WTC11 (cell line): ENCODE measurements at regions not wholly inside any gene's neighbourhood (a gene's known extent, or its start where the extent isn't known, plus 50 kb on each side); places are given as distances from the start of the nearest gene placed in this dataset.

ENCODE experiments used
- ATF6 ChIP-seq: sonication (generic); formaldehyde crosslinking; IDR thresholded peaks from 2 replicates; pipeline ENCODE4 v1.8.1; 2023; ENCODE audit warnings: mild to moderate bottlenecking, missing genetic modification reagents
- CREM ChIP-seq: sonication (generic); formaldehyde crosslinking; IDR thresholded peaks from 2 replicates; pipeline ENCODE4 v1.8.1; 2022; ENCODE audit warnings: mild to moderate bottlenecking, missing genetic modification reagents, moderate library complexity
- CTCF ChIP-seq: fragments of 200-600 bp; IDR thresholded peaks from 2 replicates; pipeline ENCODE4 v1.8.0; 2022; ENCODE audit warnings: antibody characterized with exemption
- ELF4 ChIP-seq: sonication (generic); formaldehyde crosslinking; IDR thresholded peaks from 2 replicates; pipeline ENCODE4 v1.8.1; 2022; ENCODE audit warnings: low read depth, mild to moderate bottlenecking, moderate library complexity, missing genetic modification reagents
- ETV6 ChIP-seq: sonication (generic); formaldehyde crosslinking; IDR thresholded peaks from 2 replicates; pipeline ENCODE4 v1.8.1; 2022; ENCODE audit warnings: mild to moderate bottlenecking, missing genetic modification reagents
- IRF2 ChIP-seq: sonication (generic); formaldehyde crosslinking; IDR thresholded peaks from 2 replicates; pipeline ENCODE4 v1.8.0; 2022; ENCODE audit warnings: low read depth, missing genetic modification reagents, borderline replicate concordance
- MAX ChIP-seq: sonication (generic); formaldehyde crosslinking; IDR thresholded peaks from 2 replicates; pipeline ENCODE4 v1.8.0; 2022; ENCODE audit warnings: mild to moderate bottlenecking, missing genetic modification reagents
- NR3C1 ChIP-seq: sonication (generic); formaldehyde crosslinking; conservative IDR thresholded peaks from 2 replicates; pipeline ENCODE4 v1.8.1; 2023; ENCODE audit warnings: low read depth, mild to moderate bottlenecking, missing genetic modification reagents
- TF ChIP-seq, protein P1 (sequence below): sonication (generic); formaldehyde crosslinking; IDR thresholded peaks from 2 replicates; pipeline ENCODE4 v1.8.1; 2022; ENCODE audit warnings: mild to moderate bottlenecking, moderate library complexity, missing genetic modification reagents

DNA sequence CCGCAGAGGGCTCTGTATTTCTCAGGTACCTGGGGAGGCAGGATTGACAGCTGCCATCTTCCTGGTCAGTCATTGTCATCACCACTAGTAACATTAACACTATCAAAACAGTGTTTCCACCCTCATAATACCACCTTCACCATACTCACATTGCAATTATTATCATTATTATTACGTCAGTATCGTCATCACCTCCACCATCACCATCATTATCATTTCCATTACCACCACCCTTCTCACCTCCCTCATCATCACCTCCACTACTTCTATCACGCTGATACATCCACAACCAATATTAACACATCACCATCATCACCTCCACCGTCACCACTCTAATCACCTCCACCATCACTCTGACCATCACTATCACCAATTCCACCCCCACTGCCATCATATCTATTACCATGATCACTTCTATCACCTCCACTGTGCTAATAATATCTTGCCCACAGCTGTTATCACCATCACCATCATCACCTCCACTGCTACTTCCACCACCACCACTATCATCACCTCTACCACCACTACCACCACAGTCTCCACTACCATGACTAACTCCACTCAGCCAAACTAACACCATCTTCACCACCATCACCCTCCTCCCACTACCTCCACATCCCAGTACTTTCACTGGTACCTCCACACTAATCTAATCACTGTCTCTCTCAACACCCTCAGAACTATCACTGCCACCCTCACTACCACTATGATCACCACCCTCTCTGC is 196.4 kb downstream of the RPS24 start:
- TF ChIP-seq, protein P1, sequence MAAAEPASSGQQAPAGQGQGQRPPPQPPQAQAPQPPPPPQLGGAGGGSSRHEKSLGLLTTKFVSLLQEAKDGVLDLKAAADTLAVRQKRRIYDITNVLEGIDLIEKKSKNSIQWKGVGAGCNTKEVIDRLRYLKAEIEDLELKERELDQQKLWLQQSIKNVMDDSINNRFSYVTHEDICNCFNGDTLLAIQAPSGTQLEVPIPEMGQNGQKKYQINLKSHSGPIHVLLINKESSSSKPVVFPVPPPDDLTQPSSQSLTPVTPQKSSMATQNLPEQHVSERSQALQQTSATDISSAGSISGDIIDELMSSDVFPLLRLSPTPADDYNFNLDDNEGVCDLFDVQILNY (CRISPR knock-in tag) = no peak
- TF ChIP-seq CREM (CRISPR knock-in tag) = no peak
- TF ChIP-seq NR3C1 (CRISPR knock-in tag) = no peak
- no peak for TF ChIP-seq CTCF
- TF ChIP-seq ETV6 (CRISPR knock-in tag) = no peak
- TF ChIP-seq MAX = no peak
- TF ChIP-seq IRF2 (CRISPR knock-in tag) = no peak
- TF ChIP-seq ELF4 = no peak
- TF ChIP-seq ATF6 = no peak
